Activated CD4-positive, alpha-beta T cell treated with anti-CD3 and anti-CD28 coated beads, Interleukin-2, amount 50 U/mL, for 16 hours (primary cell): ENCODE measurements at regions not wholly inside any gene's neighbourhood (a gene's known extent, or its start where the extent isn't known, plus 50 kb on each side); places are given as distances from the start of the nearest gene placed in this dataset.

ENCODE experiments used
- DNase-seq: peaks from one replicate; pipeline ENCODE4 v3.0.0-alpha.2; 2020

- no peak for DNase-seq
Observed at GRCh38 chr5:125720348-125720685, 702.9 kb upstream of the GRAMD2B start.

GRCh38 chr5:125720721-125721120 lies 702.5 kb upstream of the GRAMD2B start:
- no peak for DNase-seq

GRCh38 chr5:125722550-125722949 lies 700.7 kb upstream of the GRAMD2B start:
- no peak for DNase-seq

- no peak for DNase-seq
Observed at GRCh38 chr5:125725691-125726090, 697.5 kb upstream of the GRAMD2B start.

- no peak for DNase-seq
Observed at GRCh38 chr5:125743939-125744338, 679.3 kb upstream of the GRAMD2B start.

- no peak for DNase-seq
Observed at GRCh38 chr5:125746917-125747316, 676.3 kb upstream of the GRAMD2B start.

GRCh38 chr5:125750147-125750860 lies 672.9 kb upstream of the GRAMD2B start:
- no peak for DNase-seq

- DNase-seq: no peak
Observed at GRCh38 chr5:125750861-125751186, 672.4 kb upstream of the GRAMD2B start.

- DNase-seq: no peak
Observed at GRCh38 chr5:125756456-125756855, 666.8 kb upstream of the GRAMD2B start.

- no peak for DNase-seq
Observed at GRCh38 chr5:125766706-125767105, 656.5 kb upstream of the GRAMD2B start.

- no peak for DNase-seq
Observed at GRCh38 chr5:125775896-125776295, 647.3 kb upstream of the GRAMD2B start.

GRCh38 chr5:125776656-125777139 lies 646.5 kb upstream of the GRAMD2B start:
- DNase-seq: no peak

- no peak for DNase-seq
Observed at GRCh38 chr5:125778791-125779190, 644.4 kb upstream of the GRAMD2B start.

- no peak for DNase-seq
Observed at GRCh38 chr5:125785407-125785806, 637.8 kb upstream of the GRAMD2B start.

- no peak for DNase-seq
Observed at GRCh38 chr5:125786021-125786420, 637.2 kb upstream of the GRAMD2B start.

GRCh38 chr5:125793470-125793869 lies 629.7 kb upstream of the GRAMD2B start:
- DNase-seq: no peak

GRCh38 chr5:125794922-125795321 lies 628.3 kb upstream of the GRAMD2B start:
- no peak for DNase-seq

GRCh38 chr5:125798307-125798706 lies 624.9 kb upstream of the GRAMD2B start:
- no peak for DNase-seq

- DNase-seq: no peak
Observed at GRCh38 chr5:125812651-125813050, 610.6 kb upstream of the GRAMD2B start.

GRCh38 chr5:125813221-125813974 lies 609.8 kb upstream of the GRAMD2B start:
- no peak for DNase-seq

GRCh38 chr5:125814119-125814518 lies 609.1 kb upstream of the GRAMD2B start:
- DNase-seq: no peak

- DNase-seq: no peak
Observed at GRCh38 chr5:125823572-125823971, 599.6 kb upstream of the GRAMD2B start.

GRCh38 chr5:125826214-125826613 lies 597.0 kb upstream of the GRAMD2B start:
- DNase-seq: no peak

GRCh38 chr5:125829349-125829748 lies 593.9 kb upstream of the GRAMD2B start:
- DNase-seq: no peak

GRCh38 chr5:125833398-125833797 lies 589.8 kb upstream of the GRAMD2B start:
- DNase-seq: no peak
